HAP-1 (cell line): ENCODE measurements at regions not wholly inside any gene's neighbourhood (a gene's known extent, or its start where the extent isn't known, plus 50 kb on each side); places are given as distances from the start of the nearest gene placed in this dataset.
"Not testable (repeated sequence)": the region's sequence is repeated elsewhere in the genome, so short reads cannot be mapped to it uniquely, and the experiment has no call there.

ENCODE experiments used
- DNase-seq, 2 experiments: peaks; one replicate each; pipeline ENCODE4 v3.0.0-alpha.2; 2016 to 2020; ENCODE audit warnings: low spot score in 2 of 2
- H3K27me3 ChIP-seq: fragments of 250-450 bp; sonication (Bioruptor Pico); 2 replicates; pipeline ENCODE4 v1.5.1; 2020; ENCODE audit warnings: low read depth, mild to moderate bottlenecking, moderate library complexity
- H3K36me3 ChIP-seq: fragments of 250-450 bp; sonication (Bioruptor Pico); replicated peaks from 2 replicates; pipeline ENCODE4 v1.5.1; 2020; ENCODE audit warnings: mild to moderate bottlenecking
- H3K4me1 ChIP-seq: fragments of 250-450 bp; sonication (Bioruptor Pico); 2 replicates; pipeline ENCODE4 v1.5.1; 2020; ENCODE audit warnings: mild to moderate bottlenecking
- H3K4me3 ChIP-seq: fragments of 250-450 bp; sonication (Bioruptor Pico); 2 replicates; pipeline ENCODE4 v1.5.1; 2020; ENCODE audit warnings: mild to moderate bottlenecking, moderate library complexity
- H3K9me3 ChIP-seq: fragments of 250-450 bp; sonication (Bioruptor Pico); 2 replicates; pipeline ENCODE4 v1.5.1; 2020; ENCODE audit warnings: mild to moderate bottlenecking, moderate library complexity
- in situ Hi-C: fragments of 300-500 bp; cut with MboI; formaldehyde crosslinking; loops from 3 replicates; pipeline ENCODE4 v1.14.3; 2020; ENCODE audit warnings: low sequenced_read_pairs, inconsistent platforms, mixed read lengths

- in situ Hi-C loops, result no loop called here
- no peaks in the 10 kb centered on the region for H3K36me3 ChIP-seq
- no peak overlapping the region for H3K4me3 ChIP-seq
- no peaks in the 10 kb centered on the region for H3K27me3 ChIP-seq
- DNase-seq, result no peak
- no peaks in the 10 kb centered on the region for H3K4me1 ChIP-seq
- H3K9me3 ChIP-seq, result no peaks in the 10 kb centered on the region
Measured at GRCh38 chr7:46089281-46089680, 168.2 kb upstream of the IGFBP3 start.

DNA sequence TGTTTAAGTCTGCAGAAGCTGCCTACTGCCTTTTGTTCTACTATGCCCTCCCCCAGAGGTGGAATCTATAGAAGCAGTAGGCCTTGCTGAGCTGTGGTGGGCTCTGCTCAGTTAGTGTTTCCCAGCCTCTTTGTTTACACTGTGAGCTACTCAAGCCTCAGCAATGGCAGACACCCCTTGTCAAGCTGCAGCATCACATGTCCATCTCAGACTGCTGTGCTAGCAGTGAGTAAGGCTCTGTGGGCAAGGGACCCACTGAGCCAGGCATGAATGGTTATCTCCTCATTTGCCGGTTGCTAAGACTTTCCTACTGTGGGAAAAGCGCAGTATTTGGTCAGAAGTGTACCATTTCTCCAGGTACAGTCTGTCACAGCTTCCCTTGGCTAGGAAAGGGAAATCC, 167.4 kb upstream of the IGFBP3 start:
- not testable (repeated sequence) for DNase-seq, H3K4me3 ChIP-seq, H3K36me3 ChIP-seq

DNA sequence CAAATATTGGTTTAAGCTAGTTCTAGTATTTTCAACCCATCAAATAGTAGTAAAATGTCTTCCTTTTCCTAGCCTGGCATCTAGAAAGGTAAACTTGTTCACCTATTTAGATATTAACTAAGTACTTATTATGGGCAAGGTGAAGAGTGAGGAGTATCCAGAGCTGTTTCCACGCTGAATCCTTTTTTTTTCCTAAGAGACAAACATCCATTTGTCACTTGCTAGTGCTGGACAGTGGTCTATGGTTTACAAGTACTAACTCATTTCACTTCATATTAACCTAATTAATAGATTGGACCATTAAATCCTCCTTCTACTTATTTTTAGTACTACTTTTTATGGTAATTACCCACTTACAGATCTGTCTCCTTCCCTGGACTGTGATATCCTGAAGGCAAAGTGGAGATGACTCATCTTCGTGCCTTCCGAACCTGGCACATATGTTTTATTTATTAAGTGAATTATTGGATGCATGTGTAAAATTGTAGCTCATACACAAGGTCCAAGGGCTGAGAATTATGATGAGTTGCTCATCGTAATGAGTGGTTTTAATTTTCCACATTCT, 159.6 kb upstream of the IGFBP3 start:
- in situ Hi-C loops, result no loop called here
- DNase-seq, result no peak
- no peak overlapping the region for H3K4me3 ChIP-seq
- no peaks in the 10 kb centered on the region for H3K4me1 ChIP-seq
- H3K27me3 ChIP-seq, result no peaks in the 10 kb centered on the region
- H3K36me3 ChIP-seq, result no peaks in the 10 kb centered on the region
- H3K9me3 ChIP-seq, result no peaks in the 10 kb centered on the region

More for the DNA sequence above, 167.4 kb upstream of the IGFBP3 start:
- H3K27me3 ChIP-seq, H3K4me1 ChIP-seq, H3K9me3 ChIP-seq, in situ Hi-C loops: not testable (repeated sequence)

DNA sequence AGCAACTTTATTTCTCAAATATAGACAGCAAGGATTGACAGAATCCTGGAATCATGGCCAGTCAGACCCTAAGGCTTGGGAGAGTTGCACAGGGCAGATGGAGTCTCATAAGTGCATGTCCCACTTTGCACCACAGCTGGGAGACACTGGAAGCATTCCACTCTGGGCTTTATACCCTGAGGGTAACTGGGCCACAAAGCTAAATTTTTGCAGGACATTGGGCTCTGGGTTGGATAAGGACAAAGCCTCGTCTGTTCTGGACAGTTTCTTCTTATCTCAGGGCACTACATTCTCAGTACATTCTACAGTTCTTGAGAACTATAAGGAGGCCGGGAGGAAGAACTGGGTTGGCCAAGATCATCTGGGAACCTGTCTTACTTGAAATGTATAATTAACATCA, 158.3 kb upstream of the IGFBP3 start:
- DNase-seq, result no peak
- in situ Hi-C loops, result no loop called here
- no peaks in the 10 kb centered on the region for H3K27me3 ChIP-seq

GRCh38 chr7:46076527-46076926, 155.5 kb upstream of the IGFBP3 start:
- Histone ChIP-seq H3K27me3 (no peaks in the 10 kb centered on the region), H3K4me3 (no peak overlapping the region), H3K9me3 (no peaks in the 10 kb centered on the region), H3K4me1 (no peaks in the 10 kb centered on the region), H3K36me3 (no peaks in the 10 kb centered on the region)
- DNase-seq, result no peak
- in situ Hi-C loops, result no loop called here

More for the DNA sequence above, 158.3 kb upstream of the IGFBP3 start:
- H3K9me3 ChIP-seq, result no peaks in the 10 kb centered on the region
- H3K4me1 ChIP-seq, result no peaks in the 10 kb centered on the region
- no peaks in the 10 kb centered on the region for H3K36me3 ChIP-seq
- H3K4me3 ChIP-seq, result no peak overlapping the region

DNA sequence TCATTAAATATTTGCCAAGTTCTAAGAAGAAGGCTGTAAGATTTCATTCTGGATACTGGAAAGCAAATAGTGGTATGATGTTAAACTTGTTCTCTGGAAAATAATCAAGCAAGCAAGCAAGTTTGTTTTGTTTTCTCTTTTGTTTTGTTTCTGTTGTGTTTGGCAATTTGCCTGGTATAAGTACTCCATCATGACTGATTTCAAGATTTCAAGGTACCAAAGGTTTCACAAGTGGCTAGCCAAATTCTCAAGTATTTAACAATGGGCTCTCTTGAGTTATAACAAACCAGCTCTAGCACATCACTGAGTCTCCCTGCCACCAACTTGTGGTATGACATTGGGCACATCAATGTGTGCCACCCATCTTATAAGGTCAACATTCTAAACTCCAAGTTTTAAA, 151.7 kb upstream of the IGFBP3 start:
- Histone ChIP-seq H3K4me3 (no peak overlapping the region), H3K27me3 (no peaks in the 10 kb centered on the region), H3K9me3 (no peaks in the 10 kb centered on the region), H3K36me3 (no peaks in the 10 kb centered on the region), H3K4me1 (no peaks in the 10 kb centered on the region)
- no peak for DNase-seq
- in situ Hi-C loops, result no loop called here

- no peaks in the 10 kb centered on the region for H3K36me3 ChIP-seq
Measured at GRCh38 chr7:46071601-46072000, 150.5 kb upstream of the IGFBP3 start.

GRCh38 chr7:46071076-46071475, 150.0 kb upstream of the IGFBP3 start:
- no peaks in the 10 kb centered on the region for H3K36me3 ChIP-seq
- H3K9me3 ChIP-seq, result no peaks in the 10 kb centered on the region
- in situ Hi-C loops, result no loop called here
- no peak overlapping the region for H3K4me3 ChIP-seq
- no peaks in the 10 kb centered on the region for H3K27me3 ChIP-seq
- no peak for DNase-seq
- no peaks in the 10 kb centered on the region for H3K4me1 ChIP-seq

More at GRCh38 chr7:46071601-46072000, 150.5 kb upstream of the IGFBP3 start:
- Histone ChIP-seq H3K4me3 (no peak overlapping the region), H3K4me1 (no peaks in the 10 kb centered on the region), H3K9me3 (no peaks in the 10 kb centered on the region), H3K27me3 (no peaks in the 10 kb centered on the region)
- in situ Hi-C loops, result no loop called here
- no peak for DNase-seq

DNA sequence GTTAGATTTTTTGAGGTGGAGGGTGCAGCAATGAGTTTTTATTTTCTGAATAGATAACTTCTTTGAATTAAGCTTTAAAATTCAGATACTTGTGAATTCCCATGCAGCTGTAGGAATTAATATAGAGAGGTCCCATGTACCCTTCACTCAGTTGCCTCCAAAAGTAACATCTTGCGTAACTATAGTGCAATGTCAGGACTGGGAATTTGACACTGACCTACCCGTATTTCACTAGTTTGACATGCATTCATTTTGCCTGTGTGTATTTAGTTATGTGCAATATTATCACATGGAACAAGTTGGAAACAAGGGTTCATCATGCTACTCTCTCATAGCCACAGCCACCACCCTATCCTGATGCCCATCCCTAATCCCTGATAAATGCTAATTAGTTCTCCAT, 147.1 kb upstream of the IGFBP3 start:
- Histone ChIP-seq H3K36me3 (no peaks in the 10 kb centered on the region), H3K4me3 (no peak overlapping the region), H3K27me3 (no peaks in the 10 kb centered on the region), H3K9me3 (no peaks in the 10 kb centered on the region), H3K4me1 (no peaks in the 10 kb centered on the region)
- DNase-seq, result no peak
- in situ Hi-C loops, result no loop called here

GRCh38 chr7:46059308-46060020, 138.4 kb upstream of the IGFBP3 start:
- no peaks in the 10 kb centered on the region for H3K36me3 ChIP-seq
- DNase-seq, result no peak
- no peak overlapping the region for H3K4me3 ChIP-seq
- no peaks in the 10 kb centered on the region for H3K9me3 ChIP-seq
- no peaks in the 10 kb centered on the region for H3K4me1 ChIP-seq
- in situ Hi-C loops, result no loop called here
- no peaks in the 10 kb centered on the region for H3K27me3 ChIP-seq

DNA sequence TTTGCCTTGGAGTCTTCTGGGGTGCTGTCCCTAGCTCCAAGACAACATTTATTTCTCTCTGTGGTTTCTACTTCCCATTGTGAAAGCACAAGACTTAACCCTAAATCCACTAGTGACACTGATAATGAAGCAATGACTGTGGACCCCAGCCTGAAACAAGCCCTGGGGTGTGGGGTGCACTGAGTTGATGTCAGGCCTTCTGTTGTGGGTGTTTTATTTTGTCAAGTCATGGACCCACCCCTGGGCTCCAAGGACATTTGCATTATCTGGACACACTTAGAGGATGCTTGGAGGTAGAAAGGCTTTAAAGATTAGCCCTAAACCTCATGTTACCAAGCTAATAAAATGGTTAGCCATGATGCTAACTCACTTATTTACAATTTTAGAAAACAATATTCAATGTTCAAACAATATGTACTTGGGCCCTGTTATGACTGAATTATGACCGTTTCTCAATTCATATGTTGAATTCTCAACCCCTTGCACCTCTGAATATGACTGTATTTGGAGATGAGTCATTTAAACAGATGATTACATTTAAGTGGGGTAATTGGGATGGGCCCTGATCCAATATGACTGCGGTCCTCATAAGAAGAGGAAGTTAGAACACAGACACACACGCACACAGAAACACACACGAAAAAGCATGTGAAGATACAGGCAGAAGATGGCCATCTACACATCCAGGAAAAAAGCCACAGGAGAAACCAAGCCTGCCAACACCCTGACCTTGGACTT, 137.2 kb upstream of the IGFBP3 start:
- Histone ChIP-seq H3K36me3 (no peaks in the 10 kb centered on the region), H3K9me3 (no peaks in the 10 kb centered on the region), H3K4me3 (no peak overlapping the region), H3K4me1 (no peaks in the 10 kb centered on the region), H3K27me3 (no peaks in the 10 kb centered on the region)
- DNase-seq, result no peak
- in situ Hi-C loops, result no loop called here

- in situ Hi-C loops, result no loop called here
- no peaks in the 10 kb centered on the region for H3K4me1 ChIP-seq
- H3K9me3 ChIP-seq, result no peaks in the 10 kb centered on the region
- H3K4me3 ChIP-seq, result no peak overlapping the region
- no peaks in the 10 kb centered on the region for H3K36me3 ChIP-seq
- no peaks in the 10 kb centered on the region for H3K27me3 ChIP-seq
- DNase-seq, result no peak
Measured at GRCh38 chr7:46054915-46055314, 133.8 kb upstream of the IGFBP3 start.

- in situ Hi-C loops, result no loop called here
Measured at GRCh38 chr7:46054272-46054671, 133.2 kb upstream of the IGFBP3 start.

DNA sequence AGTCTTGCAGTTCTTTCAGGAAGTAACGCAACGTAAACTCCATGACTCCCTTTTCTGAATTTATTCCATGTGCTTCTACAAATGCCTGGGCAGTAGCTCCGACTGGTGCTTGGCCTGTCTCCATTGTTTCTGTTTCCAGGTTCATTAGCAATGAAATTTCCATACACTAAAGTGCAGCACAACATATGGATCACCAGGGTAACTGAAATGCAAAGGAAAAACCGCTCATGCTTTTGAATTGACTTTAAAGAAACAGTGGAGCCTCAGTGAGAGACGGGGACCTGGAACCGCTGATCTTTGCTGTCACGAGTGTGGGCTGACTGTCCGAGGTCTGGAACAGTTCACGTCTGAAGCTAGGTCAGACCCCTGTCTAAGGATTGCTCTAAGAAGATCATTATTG, 126.5 kb upstream of the IGFBP3 start:
- Histone ChIP-seq H3K4me1 (no peaks in the 10 kb centered on the region), H3K4me3 (no peak overlapping the region), H3K9me3 (no peaks in the 10 kb centered on the region), H3K27me3 (no peaks in the 10 kb centered on the region), H3K36me3 (no peaks in the 10 kb centered on the region)
- DNase-seq, result no peak
- in situ Hi-C loops, result no loop called here

More at GRCh38 chr7:46054272-46054671, 133.2 kb upstream of the IGFBP3 start:
- Histone ChIP-seq H3K27me3 (no peaks in the 10 kb centered on the region), H3K4me1 (no peaks in the 10 kb centered on the region), H3K9me3 (no peaks in the 10 kb centered on the region), H3K36me3 (no peaks in the 10 kb centered on the region), H3K4me3 (no peak overlapping the region)
- DNase-seq, result no peak
